ENCODE measurements at regions not wholly inside any gene's neighbourhood (a gene's known extent, or its start where the extent isn't known, plus 50 kb on each side); places are given as distances from the start of the nearest gene placed in this dataset.

GRCh38 chr1:55418208-55419000 lies 203.2 kb upstream of the USP24 start:
- H3K27me3 ChIP-seq, result no peaks in the 10 kb centered on the region
- no peaks in the 10 kb centered on the region for H3K4me1 ChIP-seq
- DNase-seq, result no peak
- no peak overlapping the region for H3K4me3 ChIP-seq (ENCODE audit: low read depth, low read length)
- no peaks in the 10 kb centered on the region for H3K9me3 ChIP-seq
- no peak for TF ChIP-seq CTCF (IDR thresholded peaks at IDR 0.05; ENCODE audit: low read depth, low read length)
- no peaks in the 10 kb centered on the region for H3K36me3 ChIP-seq

GRCh38 chr1:55416164-55416842 lies 201.1 kb upstream of the USP24 start:
- no peak for DNase-seq
- no peaks in the 10 kb centered on the region for H3K36me3 ChIP-seq
- no peak overlapping the region for H3K4me3 ChIP-seq (ENCODE audit: low read depth, low read length)
- no peak for TF ChIP-seq CTCF (IDR thresholded peaks at IDR 0.05; ENCODE audit: low read depth, low read length)
- H3K9me3 ChIP-seq, result no peaks in the 10 kb centered on the region
- H3K27me3 ChIP-seq, result no peaks in the 10 kb centered on the region
- H3K4me1 ChIP-seq, result no peaks in the 10 kb centered on the region

GRCh38 chr1:55413286-55413685 lies 198.1 kb upstream of the USP24 start:
- no peaks in the 10 kb centered on the region for H3K9me3 ChIP-seq
- H3K27me3 ChIP-seq, result no peaks in the 10 kb centered on the region
- H3K4me3 ChIP-seq (ENCODE audit: low read depth, low read length), result no peak overlapping the region
- DNase-seq, result no peak
- TF ChIP-seq CTCF (IDR thresholded peaks at IDR 0.05; ENCODE audit: low read depth, low read length), result no peak
- H3K4me1 ChIP-seq, result no peaks in the 10 kb centered on the region
- H3K36me3 ChIP-seq, result no peaks in the 10 kb centered on the region

GRCh38 chr1:55412060-55412459 lies 196.9 kb upstream of the USP24 start:
- no peaks in the 10 kb centered on the region for H3K9me3 ChIP-seq
- no peak for TF ChIP-seq CTCF (IDR thresholded peaks at IDR 0.05; ENCODE audit: low read depth, low read length)
- no peaks in the 10 kb centered on the region for H3K36me3 ChIP-seq
- H3K4me1 ChIP-seq, result no peaks in the 10 kb centered on the region
- no peak overlapping the region for H3K4me3 ChIP-seq (ENCODE audit: low read depth, low read length)
- no peaks in the 10 kb centered on the region for H3K27me3 ChIP-seq
- DNase-seq, result no peak

- no peak for DNase-seq
- H3K27me3 ChIP-seq, result no peaks in the 10 kb centered on the region
- no peak for TF ChIP-seq CTCF (IDR thresholded peaks at IDR 0.05; ENCODE audit: low read depth, low read length)
- H3K9me3 ChIP-seq, result no peaks in the 10 kb centered on the region
- no peaks in the 10 kb centered on the region for H3K36me3 ChIP-seq
- no peak overlapping the region for H3K4me3 ChIP-seq (ENCODE audit: low read depth, low read length)
- H3K4me1 ChIP-seq, result no peaks in the 10 kb centered on the region
These were observed 187.7 kb upstream of the USP24 start for GRCh38 chr1:55402671-55403464.
